NCI-H1092 treated with DMSO at 0.1 percent for 48 hours (cell line): ENCODE measurements at regions not wholly inside any gene's neighbourhood (a gene's known extent, or its start where the extent isn't known, plus 50 kb on each side); places are given as distances from the start of the nearest gene placed in this dataset.

Experiments used
- DNase-seq: peaks from one replicate; lab custom pipeline; 2025; lab: John Stamatoyannopoulos, UW

DNA sequence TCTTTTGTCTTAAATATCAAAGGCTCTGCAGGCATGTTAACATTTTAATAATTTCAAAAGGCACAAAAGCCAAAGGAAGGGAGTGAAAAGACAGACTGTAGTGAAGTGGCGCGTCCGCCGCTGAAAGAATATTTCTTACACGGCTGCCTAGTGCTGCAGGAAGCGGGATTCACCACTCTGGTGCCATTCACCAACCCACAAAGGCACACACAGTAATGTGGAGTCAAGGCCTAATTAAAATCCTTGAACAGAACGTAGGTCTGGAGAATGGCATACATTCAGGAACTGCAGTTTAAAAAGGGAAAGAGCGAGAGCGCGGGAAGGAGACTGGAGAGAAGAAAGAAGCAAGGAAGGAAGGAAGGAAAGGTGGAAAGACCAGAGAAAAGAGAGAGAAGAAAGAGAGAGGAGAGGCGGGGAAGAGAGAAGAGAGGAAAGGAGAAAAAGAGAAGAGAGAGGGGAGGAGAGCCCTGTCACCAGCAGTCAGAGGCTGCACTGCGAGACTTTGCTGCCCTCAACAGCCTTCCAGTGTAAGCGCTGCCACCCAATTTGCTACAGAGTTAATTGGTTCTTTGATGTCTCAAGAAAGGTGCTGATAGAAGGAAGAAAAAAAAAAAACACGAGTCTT lies 554.0 kb downstream of the MDFIC start:
- peak; percentile 70 for DNase-seq

DNA sequence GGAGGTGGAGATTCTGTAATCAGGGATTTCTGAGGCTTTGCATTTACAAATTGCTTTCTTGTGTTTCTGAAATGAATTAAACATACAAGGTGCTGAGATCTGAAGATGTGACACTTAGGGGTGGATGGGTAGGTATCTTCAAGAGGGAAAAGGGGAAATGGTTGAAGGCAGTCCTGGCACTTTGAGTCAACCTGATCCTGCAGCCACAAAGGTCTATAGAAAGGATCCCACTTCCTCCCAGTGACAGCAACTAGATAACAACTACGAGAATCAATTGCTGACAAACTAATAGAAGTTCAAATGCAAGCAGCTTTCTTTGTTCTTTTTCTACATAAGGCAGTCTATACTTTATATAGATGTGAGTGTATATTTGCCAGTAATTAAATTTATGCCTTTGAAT lies 553.3 kb downstream of the MDFIC start:
- DNase-seq, result no peak

DNA sequence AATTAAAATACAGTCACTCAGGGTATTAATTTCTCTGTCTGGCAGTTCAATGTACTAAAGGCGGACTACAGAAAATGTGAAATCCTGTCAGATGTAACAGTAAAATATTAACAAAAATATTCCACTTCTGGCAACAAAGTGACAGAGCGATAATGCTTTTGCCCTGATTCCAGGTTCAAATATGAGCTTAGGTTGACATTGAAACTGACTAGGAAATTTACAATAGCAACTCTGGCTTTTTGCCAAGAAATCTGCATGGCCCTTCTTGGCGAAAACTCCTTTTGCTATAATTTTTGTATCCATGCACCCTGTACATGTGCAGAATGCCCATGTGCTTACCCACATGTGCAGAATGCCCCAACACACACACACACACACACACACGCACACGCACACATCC lies 552.2 kb downstream of the MDFIC start:
- DNase-seq, result peak; percentile 22

- no peak for DNase-seq
Observed at GRCh38 chr7:115471891-115472290, 550.0 kb downstream of the MDFIC start.

- DNase-seq, result no peak
Observed at GRCh38 chr7:115462301-115463015, 540.6 kb downstream of the MDFIC start.

DNA sequence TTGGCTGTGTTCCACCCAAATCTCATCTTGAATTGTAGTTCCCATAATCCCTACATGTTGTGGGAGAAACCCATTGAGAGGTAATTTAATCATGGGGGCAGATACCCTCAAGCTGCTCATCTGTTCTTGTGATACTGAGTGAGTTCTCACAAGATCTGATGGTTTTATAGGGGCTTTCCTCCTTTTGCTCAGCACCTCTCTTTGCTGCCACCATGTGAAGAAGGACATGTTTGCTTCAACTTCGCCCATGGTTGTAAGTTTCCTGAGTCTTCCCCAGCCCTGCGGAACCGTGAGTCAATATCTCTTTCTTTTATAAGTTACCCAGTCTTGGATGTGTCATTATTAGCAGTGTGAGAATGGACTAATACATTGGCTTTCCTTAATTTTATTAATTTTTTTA lies 527.8 kb downstream of the MDFIC start:
- no peak for DNase-seq

DNA sequence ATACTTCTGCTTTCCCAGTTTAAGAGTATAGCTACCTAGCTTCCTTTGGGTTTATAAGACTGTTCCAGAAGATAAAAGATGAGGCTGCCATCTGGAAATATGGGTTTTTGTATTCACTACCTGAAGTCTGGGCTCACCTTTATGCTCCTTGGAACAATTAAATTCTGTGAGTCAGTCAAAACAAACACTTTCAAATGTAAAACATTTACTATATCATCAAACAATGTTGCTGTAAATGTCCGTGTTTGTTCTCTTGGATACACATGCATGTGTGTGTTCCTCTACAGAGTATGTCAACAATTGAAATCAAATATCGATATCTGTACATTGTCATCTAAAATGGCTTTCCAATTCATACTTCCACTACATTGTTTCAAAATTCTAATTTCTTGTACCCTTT lies 525.6 kb downstream of the MDFIC start:
- DNase-seq, result no peak

GRCh38 chr7:115441033-115441432 lies 519.1 kb downstream of the MDFIC start:
- DNase-seq, result no peak

- no peak for DNase-seq
Observed at GRCh38 chr7:115435178-115435577, 513.3 kb downstream of the MDFIC start.

GRCh38 chr7:115429918-115430317 lies 508.0 kb downstream of the MDFIC start:
- DNase-seq, result no peak

DNA sequence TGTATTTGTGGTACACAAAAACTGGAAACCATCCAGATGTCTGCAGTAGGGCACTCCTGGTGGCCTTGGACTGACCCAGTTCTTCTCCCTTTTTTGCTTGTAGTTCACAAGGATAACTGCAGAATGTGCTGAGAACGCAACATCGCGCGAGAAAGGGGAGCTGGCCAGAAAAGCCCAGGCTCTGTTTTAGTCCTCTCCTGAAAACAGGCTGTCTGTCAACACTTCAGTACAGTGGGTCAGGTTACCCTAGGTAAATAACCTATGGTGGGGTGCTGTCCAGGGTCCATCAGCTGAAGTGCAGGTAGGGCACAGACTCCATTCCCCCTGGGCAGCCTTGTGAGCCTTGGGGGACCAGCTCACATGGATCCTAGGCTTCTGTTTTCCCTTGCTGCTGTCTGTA lies 495.8 kb downstream of the MDFIC start:
- peak; percentile 24 for DNase-seq

DNA sequence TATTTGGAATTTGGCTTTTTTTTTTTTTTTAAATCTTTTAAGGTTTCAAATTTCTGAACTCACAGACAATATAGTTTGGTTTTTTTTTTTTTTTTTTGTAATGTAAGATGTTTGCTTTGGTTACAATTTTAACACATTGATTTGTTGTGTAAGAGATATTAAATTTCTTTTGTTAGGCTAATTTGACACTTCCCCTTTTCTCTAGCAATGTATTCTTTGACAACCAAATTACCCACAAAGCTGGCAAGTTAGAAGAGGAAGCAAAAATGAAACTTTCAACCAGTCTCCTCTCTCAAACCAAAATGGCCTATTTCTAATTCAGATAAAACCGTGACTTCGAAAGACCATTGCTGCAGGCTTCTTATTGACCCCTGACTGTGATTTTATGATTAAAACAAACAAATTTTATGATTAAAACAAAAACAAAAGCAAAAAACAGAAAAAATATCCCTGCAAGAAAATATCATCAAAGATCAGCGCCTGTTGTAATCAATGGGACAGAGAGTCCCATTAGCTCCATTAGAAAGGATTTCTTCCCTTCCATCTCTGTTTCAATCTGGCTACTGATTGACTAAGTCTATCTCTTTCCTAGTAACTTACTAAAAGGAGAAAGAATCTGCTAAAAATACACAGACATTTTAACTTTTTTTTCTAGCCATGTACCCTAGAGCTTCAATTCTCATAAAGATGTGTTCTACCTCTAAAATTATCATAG lies 489.2 kb downstream of the MDFIC start:
- no peak for DNase-seq

- no peak for DNase-seq
Observed at GRCh38 chr7:115410434-115410820, 488.5 kb downstream of the MDFIC start.

DNA sequence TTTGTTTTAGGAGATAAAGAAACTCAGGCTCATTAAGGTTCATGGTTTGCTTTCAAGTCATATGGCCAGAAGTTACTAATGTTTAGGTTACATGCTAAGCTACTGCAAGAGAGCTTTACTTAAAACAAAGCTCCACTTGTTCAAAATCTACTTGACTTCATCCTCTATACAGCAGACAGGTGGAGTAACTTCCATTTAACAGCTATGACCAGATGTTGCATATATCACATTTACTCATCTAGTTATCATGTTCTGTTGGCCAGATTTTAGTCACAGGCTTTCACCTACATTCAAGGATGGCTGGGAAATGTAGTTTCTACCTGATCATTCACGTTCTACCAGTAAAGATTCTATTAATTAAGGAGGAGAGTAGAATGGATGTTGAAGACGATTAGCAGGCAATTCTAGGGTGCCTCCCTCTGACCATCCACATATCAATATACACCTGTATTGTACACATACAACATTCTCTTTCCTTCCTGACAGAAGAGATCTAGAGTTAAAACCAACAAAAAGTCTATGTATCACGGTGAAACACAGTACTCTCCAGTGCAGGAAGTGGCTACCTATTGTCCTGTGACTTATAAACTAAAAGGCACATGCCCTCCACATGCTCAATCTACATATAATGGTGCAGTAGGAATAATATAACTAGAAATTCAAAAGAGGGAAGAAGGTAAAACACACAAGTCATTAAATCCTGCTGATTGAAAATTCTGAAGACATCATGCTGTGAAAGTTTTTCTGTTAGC lies 488.0 kb downstream of the MDFIC start:
- DNase-seq, result no peak

DNA sequence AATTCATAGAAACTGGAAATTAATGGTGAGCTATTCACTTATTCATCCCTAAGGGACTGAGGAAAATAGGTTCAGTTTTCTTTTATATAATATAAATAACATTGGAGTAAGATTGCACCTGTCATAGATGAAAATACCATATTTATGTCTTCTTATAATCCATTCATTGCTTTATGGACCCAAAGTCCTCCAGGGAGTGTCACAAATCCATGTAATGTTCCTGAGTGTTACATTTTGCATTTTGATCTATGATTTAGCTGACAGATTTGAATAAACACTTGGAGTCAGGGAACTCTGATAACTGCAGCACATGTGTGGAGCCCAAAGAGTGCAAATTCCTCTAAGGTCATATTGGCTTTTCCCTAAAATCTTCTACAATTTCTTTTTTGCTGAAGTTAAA lies 484.3 kb downstream of the MDFIC start:
- no peak for DNase-seq

DNA sequence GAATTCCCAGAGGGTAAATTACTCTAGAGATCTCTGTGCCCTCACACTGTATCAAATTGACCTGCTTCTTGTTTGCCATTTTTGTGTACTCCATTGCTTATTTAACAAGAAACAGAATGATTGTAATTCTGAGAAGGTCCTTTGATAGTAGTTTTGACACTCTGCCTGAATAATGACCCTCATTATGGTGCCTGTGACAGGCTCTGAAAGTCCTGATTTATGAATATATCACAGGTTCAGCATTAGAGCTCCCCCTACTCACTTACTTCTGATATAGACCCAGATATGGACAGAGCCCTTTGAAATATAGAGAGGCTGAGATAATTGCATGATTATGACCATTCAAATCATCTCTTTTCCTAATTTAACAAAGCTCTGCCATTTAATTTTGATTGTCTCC lies 465.2 kb downstream of the MDFIC start:
- DNase-seq, result no peak

DNA sequence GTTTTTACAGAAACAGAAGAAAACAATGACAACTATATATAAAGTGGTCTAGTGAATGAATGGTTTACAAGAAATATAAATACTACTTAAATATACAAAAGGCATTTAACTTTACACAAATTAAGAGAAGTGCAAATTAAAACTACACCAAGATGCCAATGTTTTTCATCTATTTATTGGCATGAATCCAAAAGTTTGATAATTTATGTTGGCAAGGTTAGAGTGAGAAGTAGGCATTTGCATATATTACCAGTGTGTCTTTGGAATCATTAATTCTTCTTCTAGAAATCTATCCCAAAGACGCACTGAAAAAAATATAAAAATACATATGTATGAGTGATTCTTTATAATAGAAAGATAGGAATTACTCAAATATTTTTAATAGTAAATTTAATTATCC lies 457.4 kb downstream of the MDFIC start:
- DNase-seq, result no peak

GRCh38 chr7:115368998-115369397 lies 447.1 kb downstream of the MDFIC start:
- DNase-seq, result no peak

DNA sequence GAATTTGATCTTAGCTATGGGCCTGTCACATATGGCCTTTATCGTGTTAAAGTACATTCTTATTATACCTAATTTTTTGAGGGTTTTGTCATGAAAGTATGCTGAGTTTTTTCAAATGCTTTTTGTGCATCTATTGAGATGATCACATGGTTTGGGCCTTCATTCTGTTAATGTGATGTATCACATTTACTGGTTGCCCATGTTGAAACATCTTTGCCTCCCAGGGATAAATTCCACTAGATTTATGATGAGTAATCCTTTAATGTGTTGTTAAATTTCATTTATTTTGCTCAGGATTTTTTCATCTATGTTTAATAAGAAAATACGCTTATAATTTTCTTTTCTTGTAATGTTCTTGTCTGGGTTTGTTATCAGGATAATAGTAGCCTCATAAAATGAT lies 442.0 kb downstream of the MDFIC start:
- no peak for DNase-seq

DNA sequence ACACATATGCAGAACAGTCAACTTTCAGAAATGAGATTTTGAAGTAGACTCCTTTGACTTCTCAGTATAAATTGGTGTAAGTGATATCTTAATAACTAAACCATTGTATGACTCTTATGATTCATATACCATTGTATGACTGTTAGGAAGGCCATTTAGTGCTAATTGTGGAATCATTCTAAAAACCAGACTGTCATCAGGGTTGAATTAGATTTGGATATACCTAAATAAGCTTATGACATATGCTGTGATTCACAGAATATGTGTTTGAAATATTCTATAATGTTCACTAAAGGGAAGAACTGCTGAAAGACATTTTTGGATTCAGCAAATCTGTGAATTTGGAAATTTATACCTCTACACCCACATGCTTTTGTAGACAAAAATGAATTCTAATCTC lies 438.1 kb downstream of the MDFIC start:
- DNase-seq, result no peak

DNA sequence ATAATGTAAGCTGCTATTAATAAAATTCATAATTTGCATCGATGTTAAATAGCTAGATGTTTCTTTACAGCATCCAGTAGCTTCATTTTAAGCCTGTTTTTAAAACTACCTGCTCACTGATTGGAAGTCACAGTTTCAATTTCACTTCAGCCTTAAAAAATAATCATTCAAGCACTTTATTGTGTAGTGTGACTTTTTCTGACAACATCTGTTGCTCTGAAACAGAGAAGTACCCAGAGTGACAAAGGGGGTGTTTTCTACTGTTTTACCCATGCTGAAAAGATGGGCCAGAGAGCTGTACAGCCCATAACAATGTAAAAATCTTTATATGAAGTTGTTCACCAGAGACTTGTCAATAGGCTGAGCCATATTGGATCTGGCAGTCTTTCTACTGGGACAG lies 437.2 kb downstream of the MDFIC start:
- DNase-seq, result no peak

GRCh38 chr7:115357703-115357999 lies 435.8 kb downstream of the MDFIC start:
- no peak for DNase-seq
